ELF-1 (cell line): ENCODE measurements at regions not wholly inside any gene's neighbourhood (a gene's known extent, or its start where the extent isn't known, plus 50 kb on each side); places are given as distances from the start of the nearest gene placed in this dataset.
"Not testable (repeated sequence)": the region's sequence is repeated elsewhere in the genome, so short reads cannot be mapped to it uniquely, and the experiment has no call there.

Source experiments
- DNase-seq: peaks from one replicate; pipeline ENCODE4 v3.0.0-alpha.2; 2016; ENCODE audit warnings: low read depth, low spot score

- no peak for DNase-seq
Measured at GRCh38 chr7:142501434-142501833, 243.6 kb upstream of the PRSS58 start.

GRCh38 chr7:142500366-142500765 is 242.5 kb upstream of the PRSS58 start:
- DNase-seq, result no peak

- DNase-seq, result no peak
Measured at GRCh38 chr7:142499635-142500034, 241.8 kb upstream of the PRSS58 start.

- DNase-seq, result no peak
Measured at GRCh38 chr7:142498364-142498763, 240.5 kb upstream of the PRSS58 start.

GRCh38 chr7:142496545-142496991 is 238.7 kb upstream of the PRSS58 start:
- no peak for DNase-seq

GRCh38 chr7:142495879-142496278 is 238.0 kb upstream of the PRSS58 start:
- DNase-seq, result not testable (repeated sequence)

GRCh38 chr7:142495301-142495700 is 237.4 kb upstream of the PRSS58 start:
- DNase-seq, result not testable (repeated sequence)

GRCh38 chr7:142494021-142494420 is 236.2 kb upstream of the PRSS58 start:
- no peak for DNase-seq

GRCh38 chr7:142488842-142489241 is 231.0 kb upstream of the PRSS58 start:
- DNase-seq, result no peak

GRCh38 chr7:142488036-142488633 is 230.3 kb upstream of the PRSS58 start:
- no peak for DNase-seq

- not testable (repeated sequence) for DNase-seq
Measured at GRCh38 chr7:142487565-142487964, 229.7 kb upstream of the PRSS58 start.

GRCh38 chr7:142487124-142487523 is 229.3 kb upstream of the PRSS58 start:
- DNase-seq, result peak; percentile 57

- no peak for DNase-seq
Measured at GRCh38 chr7:142485617-142486226, 227.9 kb upstream of the PRSS58 start.

- no peak for DNase-seq
Measured at GRCh38 chr7:142483659-142484317, 225.9 kb upstream of the PRSS58 start.

GRCh38 chr7:142482891-142483658 is 225.2 kb upstream of the PRSS58 start:
- peak; percentile 16 for DNase-seq

GRCh38 chr7:142481548-142481947 is 223.7 kb upstream of the PRSS58 start:
- peak; percentile 17 for DNase-seq

- peak; percentile 60 for DNase-seq
Measured at GRCh38 chr7:142478479-142479220, 220.8 kb upstream of the PRSS58 start.

GRCh38 chr7:142477801-142478200 is 219.9 kb upstream of the PRSS58 start:
- not testable (repeated sequence) for DNase-seq

GRCh38 chr7:142477079-142477651 is 219.3 kb upstream of the PRSS58 start:
- DNase-seq, result no peak

- no peak for DNase-seq
Measured at GRCh38 chr7:142476077-142476476, 218.2 kb upstream of the PRSS58 start.

GRCh38 chr7:142471820-142472219 is 214.0 kb upstream of the PRSS58 start:
- no peak for DNase-seq
